IPS DF 6.9 (cell line): ENCODE measurements at regions not wholly inside any gene's neighbourhood (a gene's known extent, or its start where the extent isn't known, plus 50 kb on each side); places are given as distances from the start of the nearest gene placed in this dataset.

ENCODE experiments used
- DNase-seq: peaks from one replicate; pipeline ENCODE4 v3.0.0-alpha.2; 2013; ENCODE audit warnings: low read depth, low spot score
- H3K27ac ChIP-seq: one replicate; pipeline ENCODE4 v1.5.1; 2013; ENCODE audit warnings: low read length, control low read depth
- H3K27me3 ChIP-seq: 2 replicates; pipeline ENCODE4 v1.6.1; 2013; ENCODE audit warnings: mild to moderate bottlenecking, low read length; ENCODE audit not compliant: control insufficient read depth, insufficient read depth
- H3K36me3 ChIP-seq: 2 replicates; pipeline ENCODE4 v1.6.1; 2013; ENCODE audit warnings: low read length; ENCODE audit not compliant: control insufficient read depth, insufficient read depth
- H3K4me1 ChIP-seq: 2 replicates; pipeline ENCODE4 v1.6.1; 2013; ENCODE audit warnings: low read length; ENCODE audit not compliant: control insufficient read depth, insufficient read depth
- H3K4me3 ChIP-seq: 2 replicates; pipeline ENCODE4 v1.5.1; 2013; ENCODE audit warnings: mild to moderate bottlenecking, low read length
- H3K9me3 ChIP-seq: 2 replicates; pipeline ENCODE4 v1.6.1; 2013; ENCODE audit warnings: low read length, inconsistent platforms; ENCODE audit not compliant: control insufficient read depth, insufficient read depth
- WGBS: extraction: QIAGEN DNeasy Blood & Tissue Kit; methylation state at CpG from one replicate; pipeline ENCODE4 v1.1.7; 2013; ENCODE audit warnings: mixed read lengths, missing lambda C conversion rate; ENCODE audit not compliant: insufficient read length, insufficient coverage; 5-methylcytosine and 5-hydroxymethylcytosine counted together

GRCh38 chr12:4822572-4822971 is 87.1 kb upstream of the KCNA1 start:
- Histone ChIP-seq H3K27ac (no peak overlapping the region), H3K4me3 (no peak overlapping the region), H3K9me3 (no peaks in the 10 kb centered on the region), H3K27me3 (no peaks in the 10 kb centered on the region), H3K4me1 (no peaks in the 10 kb centered on the region), H3K36me3 (no peaks in the 10 kb centered on the region)
- DNase-seq, result no peak
- WGBS, result no CpG with 5 or more reads among the region's 11 CpGs

- H3K9me3 ChIP-seq, result no peaks in the 10 kb centered on the region
- H3K36me3 ChIP-seq, result no peaks in the 10 kb centered on the region
- no CpG with 5 or more reads among the region's 8 CpGs for WGBS
- no peak overlapping the region for H3K4me3 ChIP-seq
- no peak overlapping the region for H3K27ac ChIP-seq
- DNase-seq, result no peak
- H3K27me3 ChIP-seq, result no peaks in the 10 kb centered on the region
- no peaks in the 10 kb centered on the region for H3K4me1 ChIP-seq
Observed at GRCh38 chr12:4824380-4824779, 85.3 kb upstream of the KCNA1 start.

GRCh38 chr12:4825011-4825858 is 84.5 kb upstream of the KCNA1 start:
- no peaks in the 10 kb centered on the region for H3K36me3 ChIP-seq
- no peak overlapping the region for H3K4me3 ChIP-seq
- H3K27ac ChIP-seq, result no peak overlapping the region
- H3K9me3 ChIP-seq, result no peaks in the 10 kb centered on the region
- no peak for DNase-seq
- H3K4me1 ChIP-seq, result no peaks in the 10 kb centered on the region
- WGBS, result no CpG with 5 or more reads among the region's 4 CpGs
- H3K27me3 ChIP-seq, result no peaks in the 10 kb centered on the region

- WGBS, result 100% methylated on average over 2 of the region's 5 CpGs
- H3K27me3 ChIP-seq, result no peaks in the 10 kb centered on the region
Observed at GRCh38 chr12:4826909-4827308, 82.8 kb upstream of the KCNA1 start.

GRCh38 chr12:4828176-4828575 is 81.5 kb upstream of the KCNA1 start:
- Histone ChIP-seq H3K36me3 (no peaks in the 10 kb centered on the region), H3K4me3 (no peak overlapping the region), H3K4me1 (no peaks in the 10 kb centered on the region), H3K9me3 (no peaks in the 10 kb centered on the region), H3K27ac (no peak overlapping the region), H3K27me3 (no peaks in the 10 kb centered on the region)
- DNase-seq, result no peak
- no CpG with 5 or more reads among the region's 4 CpGs for WGBS

More at GRCh38 chr12:4826909-4827308, 82.8 kb upstream of the KCNA1 start:
- Histone ChIP-seq H3K4me3 (no peak overlapping the region), H3K9me3 (no peaks in the 10 kb centered on the region), H3K36me3 (no peaks in the 10 kb centered on the region), H3K27ac (no peak overlapping the region), H3K4me1 (no peaks in the 10 kb centered on the region)
- DNase-seq, result no peak

- no peaks in the 10 kb centered on the region for H3K27me3 ChIP-seq
- H3K9me3 ChIP-seq, result no peaks in the 10 kb centered on the region
- no peaks in the 10 kb centered on the region for H3K36me3 ChIP-seq
- H3K4me3 ChIP-seq, result no peak overlapping the region
- no CpG with 5 or more reads among the region's 7 CpGs for WGBS
- H3K27ac ChIP-seq, result no peak overlapping the region
- no peak for DNase-seq
- no peaks in the 10 kb centered on the region for H3K4me1 ChIP-seq
Observed at GRCh38 chr12:4829161-4829792, 80.4 kb upstream of the KCNA1 start.

GRCh38 chr12:4829793-4830162 is 79.9 kb upstream of the KCNA1 start:
- Histone ChIP-seq H3K27ac (no peak overlapping the region), H3K36me3 (no peaks in the 10 kb centered on the region), H3K4me1 (no peaks in the 10 kb centered on the region), H3K4me3 (no peak overlapping the region), H3K9me3 (no peaks in the 10 kb centered on the region), H3K27me3 (no peaks in the 10 kb centered on the region)
- no CpG with 5 or more reads among the region's 6 CpGs for WGBS
- DNase-seq, result no peak

- no peaks in the 10 kb centered on the region for H3K9me3 ChIP-seq
- no peaks in the 10 kb centered on the region for H3K27me3 ChIP-seq
- DNase-seq, result no peak
- H3K4me1 ChIP-seq, result no peaks in the 10 kb centered on the region
- no peak overlapping the region for H3K27ac ChIP-seq
- no CpG with 5 or more reads among the region's 18 CpGs for WGBS
- no peaks in the 10 kb centered on the region for H3K36me3 ChIP-seq
- H3K4me3 ChIP-seq, result no peak overlapping the region
Observed at GRCh38 chr12:4830556-4831210, 79.0 kb upstream of the KCNA1 start.

- no peak overlapping the region for H3K27ac ChIP-seq
- H3K9me3 ChIP-seq, result no peaks in the 10 kb centered on the region
- H3K4me3 ChIP-seq, result no peak overlapping the region
- no peaks in the 10 kb centered on the region for H3K4me1 ChIP-seq
- no peaks in the 10 kb centered on the region for H3K27me3 ChIP-seq
- no CpG with 5 or more reads among the region's 3 CpGs for WGBS
- no peak for DNase-seq
- H3K36me3 ChIP-seq, result no peaks in the 10 kb centered on the region
Observed at GRCh38 chr12:4833053-4833452, 76.7 kb upstream of the KCNA1 start.

GRCh38 chr12:4833524-4833923 is 76.2 kb upstream of the KCNA1 start:
- Histone ChIP-seq H3K4me3 (no peak overlapping the region), H3K27me3 (no peaks in the 10 kb centered on the region), H3K4me1 (no peaks in the 10 kb centered on the region), H3K27ac (no peak overlapping the region), H3K36me3 (no peaks in the 10 kb centered on the region), H3K9me3 (no peaks in the 10 kb centered on the region)
- WGBS, result 20% methylated on average over 1 of the region's 3 CpGs
- no peak for DNase-seq
